ENCODE measurements at regions not wholly inside any gene's neighbourhood (a gene's known extent, or its start where the extent isn't known, plus 50 kb on each side); places are given as distances from the start of the nearest gene placed in this dataset.
A peak's percentile ranks its signal among the peaks of the same experiment; 100 is the strongest.

GRCh38 chr6:47952640-47953039 lies 158.4 kb downstream of the PTCHD4 start:
- Histone ChIP-seq H3K36me3 (ENCODE audit: low read depth, low read length) (no peaks in the 10 kb centered on the region), H3K9ac (ENCODE audit: low read length) (no peak overlapping the region), H3K9me3 (ENCODE audit: low read length) (no peaks in the 10 kb centered on the region), H2AFZ (ENCODE audit: low read length) (no peak overlapping the region), H3K4me3 (ENCODE audit: low read length) (no peak overlapping the region), H3F3A (ENCODE audit: low read length, unreplicated experiment) (no peaks in the 10 kb centered on the region), H3K79me2 (ENCODE audit: low read length) (no peaks in the 10 kb centered on the region), H3K27ac (ENCODE audit: low read length) (no peak overlapping the region), H3K4me2 (ENCODE audit: low read length) (no peak overlapping the region), H4K20me1 (ENCODE audit: low read length) (no peaks in the 10 kb centered on the region), H3K27me3 (ENCODE audit: low read length) (no peaks in the 10 kb centered on the region), H3K9me2 (replicated peaks; ENCODE audit: low read length) (no peaks in the 10 kb centered on the region), H3K4me1 (ENCODE audit: insufficient read depth, low read length) (no peaks in the 10 kb centered on the region)
- TF ChIP-seq CTCF (conservative IDR thresholded peaks at IDR 0.05; ENCODE audit: low read depth, low read length): no peak
- TF ChIP-seq EZH2 (IDR thresholded peaks at IDR 0.05; ENCODE audit: low read length, unreplicated experiment): no peak
- TF ChIP-seq EZH2phosphoT487 (IDR thresholded peaks at IDR 0.05; ENCODE audit: borderline replicate concordance, low read length): no peak
- intact Hi-C loops (cut with micrococcal nuclease): no loop called here
- DNase-seq (peak; percentile 60), ATAC-seq (peak; percentile 94)
- POLR2A ChIA-PET (ENCODE audit: unreplicated experiment): no interaction called here
- BruUV-seq (replicated peaks): no TSS peak
- CTCF ChIA-PET: no interaction called here

- intact Hi-C loops (cut with micrococcal nuclease): no loop called here
- H3K4me2 ChIP-seq (ENCODE audit: low read length): no peak overlapping the region
- H3K4me1 ChIP-seq (ENCODE audit: insufficient read depth, low read length): no peaks in the 10 kb centered on the region
- no peaks in the 10 kb centered on the region for H3F3A ChIP-seq (ENCODE audit: low read length, unreplicated experiment)
- H3K27me3 ChIP-seq (ENCODE audit: low read length): no peaks in the 10 kb centered on the region
- DNase-seq (no peak), ATAC-seq (no peak)
- H4K20me1 ChIP-seq (ENCODE audit: low read length): no peaks in the 10 kb centered on the region
- no peaks in the 10 kb centered on the region for H3K79me2 ChIP-seq (ENCODE audit: low read length)
- CTCF ChIA-PET: no interaction called here
- H3K4me3 ChIP-seq (ENCODE audit: low read length): no peak overlapping the region
- H2AFZ ChIP-seq (ENCODE audit: low read length): no peak overlapping the region
- H3K27ac ChIP-seq (ENCODE audit: low read length): no peak overlapping the region
- H3K9me3 ChIP-seq (ENCODE audit: low read length): no peaks in the 10 kb centered on the region
- H3K36me3 ChIP-seq (ENCODE audit: low read depth, low read length): no peaks in the 10 kb centered on the region
- TF ChIP-seq CTCF (conservative IDR thresholded peaks at IDR 0.05; ENCODE audit: low read depth, low read length) (no peak), EZH2 (IDR thresholded peaks at IDR 0.05; ENCODE audit: low read length, unreplicated experiment) (no peak), EZH2phosphoT487 (IDR thresholded peaks at IDR 0.05; ENCODE audit: borderline replicate concordance, low read length) (no peak)
- H3K9ac ChIP-seq (ENCODE audit: low read length): no peak overlapping the region
- no TSS peak for BruUV-seq (replicated peaks)
- no peaks in the 10 kb centered on the region for H3K9me2 ChIP-seq (replicated peaks; ENCODE audit: low read length)
- POLR2A ChIA-PET (ENCODE audit: unreplicated experiment): no interaction called here
Measured at GRCh38 chr6:47944846-47945245, 163.0 kb downstream of the OPN5 start.

- no peaks in the 10 kb centered on the region for H3K4me1 ChIP-seq (ENCODE audit: insufficient read depth, low read length)
- ChIA-PET CTCF (no interaction called here), POLR2A (ENCODE audit: unreplicated experiment) (no interaction called here)
- no peaks in the 10 kb centered on the region for H3F3A ChIP-seq (ENCODE audit: low read length, unreplicated experiment)
- no peaks in the 10 kb centered on the region for H4K20me1 ChIP-seq (ENCODE audit: low read length)
- ATAC-seq: no peak
- TF ChIP-seq EZH2 (IDR thresholded peaks at IDR 0.05; ENCODE audit: low read length, unreplicated experiment) (no peak), CTCF (conservative IDR thresholded peaks at IDR 0.05; ENCODE audit: low read depth, low read length) (no peak), EZH2phosphoT487 (IDR thresholded peaks at IDR 0.05; ENCODE audit: borderline replicate concordance, low read length) (no peak)
- no peaks in the 10 kb centered on the region for H3K36me3 ChIP-seq (ENCODE audit: low read depth, low read length)
- no peaks in the 10 kb centered on the region for H3K9me3 ChIP-seq (ENCODE audit: low read length)
- no peak overlapping the region for H3K9ac ChIP-seq (ENCODE audit: low read length)
- no peak for DNase-seq
- BruUV-seq (replicated peaks): no TSS peak
- no peaks in the 10 kb centered on the region for H3K9me2 ChIP-seq (replicated peaks; ENCODE audit: low read length)
- no peaks in the 10 kb centered on the region for H3K27me3 ChIP-seq (ENCODE audit: low read length)
- no peak overlapping the region for H2AFZ ChIP-seq (ENCODE audit: low read length)
- no peak overlapping the region for H3K27ac ChIP-seq (ENCODE audit: low read length)
- no peak overlapping the region for H3K4me2 ChIP-seq (ENCODE audit: low read length)
- no peaks in the 10 kb centered on the region for H3K79me2 ChIP-seq (ENCODE audit: low read length)
- intact Hi-C loops (cut with micrococcal nuclease): no loop called here
- no peak overlapping the region for H3K4me3 ChIP-seq (ENCODE audit: low read length)
Measured at GRCh38 chr6:47938405-47938804, 156.6 kb downstream of the OPN5 start.

All from PC-3 (cell line).